PC-9 (cell line): ENCODE measurements at regions not wholly inside any gene's neighbourhood (a gene's known extent, or its start where the extent isn't known, plus 50 kb on each side); places are given as distances from the start of the nearest gene placed in this dataset.

Experiments
- BruUV-seq: library from RNA; stranded (reverse); fragments of 400-500 nt; replicated peaks from 2 replicates; lab custom pipeline; 2021; lab: Mats Ljungman, UMichigan
- CTCF ChIA-PET: fragments of 300-600 bp; sonication (Branson Sonifier 250); formaldehyde crosslinking; loops from one replicate; lab custom pipeline; 2022; ENCODE audit warnings: antibody characterized with exemption; lab: Charles Lee
- POLR2A ChIA-PET: fragments of 300-600 bp; sonication (Branson Sonifier 250); formaldehyde crosslinking; loops from one replicate; lab custom pipeline; 2022; ENCODE audit warnings: antibody characterized with exemption; ENCODE audit not compliant: unreplicated experiment; lab: Charles Lee
- DNase-seq, 2 experiments: peaks; one replicate each; pipeline versions ENCODE4 v3.0.0 to v3.0.0-alpha.2; 2015 to 2022; ENCODE audit warnings: mixed read lengths in 1 of 2
- H2AFZ ChIP-seq: fragments of 200-600 bp; sonication (generic); 2 replicates; pipeline ENCODE4 v1.8.1; 2017; ENCODE audit warnings: antibody characterized with exemption
- H3F3A ChIP-seq: fragments of 200-600 bp; sonication (generic); 2 replicates; pipeline ENCODE4 v1.8.1; 2017; ENCODE audit warnings: antibody characterized with exemption, mild to moderate bottlenecking, low read depth; ENCODE audit not compliant: insufficient read depth
- H3K27ac ChIP-seq: fragments of 200-600 bp; sonication (generic); 2 replicates; pipeline ENCODE4 v1.6.1; 2016; ENCODE audit warnings: mixed run types
- H3K27me3 ChIP-seq: fragments of 200-600 bp; sonication (generic); 2 replicates; pipeline ENCODE4 v1.6.1; 2016; ENCODE audit warnings: low read depth, mixed run types; ENCODE audit not compliant: insufficient read depth
- H3K36me3 ChIP-seq: fragments of 200-600 bp; sonication (generic); 2 replicates; pipeline ENCODE4 v1.6.1; 2016; ENCODE audit warnings: low read depth, mixed run types
- H3K4me1 ChIP-seq: fragments of 200-600 bp; sonication (generic); replicated peaks from 2 replicates; pipeline ENCODE4 v1.6.1; 2016; ENCODE audit warnings: mixed run types; ENCODE audit not compliant: insufficient read depth
- H3K4me2 ChIP-seq: fragments of 200-600 bp; sonication (generic); 2 replicates; pipeline ENCODE4 v1.6.1; 2017; ENCODE audit warnings: mixed run types
- H3K4me3 ChIP-seq: fragments of 200-600 bp; sonication (generic); 2 replicates; pipeline ENCODE4 v1.6.1; 2016; ENCODE audit warnings: mixed run types
- H3K79me2 ChIP-seq: fragments of 200-600 bp; sonication (generic); 2 replicates; pipeline ENCODE4 v1.6.1; 2017; ENCODE audit warnings: low read depth, mixed run types
- H3K9me2 ChIP-seq: fragments of 200-600 bp; sonication (generic); 2 replicates; pipeline ENCODE4 v1.8.1; 2017; ENCODE audit warnings: mild to moderate bottlenecking; ENCODE audit not compliant: insufficient read depth
- H3K9me3 ChIP-seq: fragments of 200-600 bp; sonication (generic); 2 replicates; pipeline ENCODE4 v1.8.1; 2016; ENCODE audit warnings: low read depth; ENCODE audit not compliant: insufficient read depth
- H4K20me1 ChIP-seq: fragments of 200-600 bp; sonication (generic); 2 replicates; pipeline ENCODE4 v1.8.1; 2017; ENCODE audit not compliant: insufficient read depth
- CTCF ChIP-seq: fragments of 200-600 bp; sonication (generic); conservative IDR thresholded peaks from 2 replicates; pipeline ENCODE4 v1.6.1; 2017; ENCODE audit warnings: mixed run types, antibody characterized with exemption, mild to moderate bottlenecking, moderate library complexity
- EZH2 ChIP-seq: fragments of 200-600 bp; sonication (generic); IDR thresholded peaks from 2 replicates; pipeline ENCODE4 v1.8.0; 2017; ENCODE audit warnings: antibody characterized with exemption, low read depth
- intact Hi-C: fragments of 100-400 bp; cut with micrococcal nuclease; formaldehyde crosslinking; loops from one replicate; pipeline ENCODE4 v1.10.0; 2022; ENCODE audit not compliant: unreplicated experiment

- Histone ChIP-seq H3K9me3 (no peaks in the 10 kb centered on the region), H3K4me2 (no peak overlapping the region), H4K20me1 (no peaks in the 10 kb centered on the region), H3K27me3 (no peaks in the 10 kb centered on the region), H3K79me2 (no peaks in the 10 kb centered on the region), H3K9me2 (no peaks in the 10 kb centered on the region), H3K36me3 (no peaks in the 10 kb centered on the region), H2AFZ (no peak overlapping the region), H3F3A (no peaks in the 10 kb centered on the region), H3K4me1 (no peaks in the 10 kb centered on the region), H3K27ac (no peak overlapping the region), H3K4me3 (no peak overlapping the region)
- CTCF ChIA-PET: no interaction called here
- DNase-seq: no peak
- no peak for TF ChIP-seq EZH2
- TF ChIP-seq CTCF: no peak
- intact Hi-C loops: no loop called here
- BruUV-seq: no TSS peak
- POLR2A ChIA-PET: no interaction called here
These were observed 201.8 kb upstream of the NDST4 start for GRCh38 chr4:115315182-115315581.

DNA sequence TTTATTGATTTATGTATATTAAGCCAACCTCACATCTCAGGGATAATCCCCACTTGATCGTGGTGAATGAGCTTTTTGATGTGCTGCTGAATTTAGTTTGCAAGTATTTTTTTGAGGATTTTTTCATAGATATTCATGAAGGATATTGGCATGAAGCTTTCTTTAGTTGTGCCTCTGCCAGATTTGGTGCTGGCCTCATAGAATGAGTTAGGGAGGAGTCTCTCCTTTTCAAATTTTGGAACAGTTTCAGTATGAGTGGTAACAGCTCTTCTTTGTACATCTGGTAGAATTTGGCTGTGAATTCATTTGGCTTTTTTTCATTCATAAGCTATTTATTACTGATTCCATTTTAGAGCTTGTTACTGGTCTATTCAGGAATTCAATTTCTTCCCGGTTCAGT, 197.2 kb upstream of the NDST4 start:
- no peaks in the 10 kb centered on the region for H3K36me3 ChIP-seq
- H2AFZ ChIP-seq: no peak overlapping the region
- H3K9me2 ChIP-seq: no peaks in the 10 kb centered on the region
- ChIA-PET CTCF (no interaction called here), POLR2A (no interaction called here)
- H3K27ac ChIP-seq: no peak overlapping the region
- no peaks in the 10 kb centered on the region for H3K27me3 ChIP-seq
- no peak overlapping the region for H3K4me2 ChIP-seq
- no peaks in the 10 kb centered on the region for H4K20me1 ChIP-seq
- no peaks in the 10 kb centered on the region for H3F3A ChIP-seq
- no peak for DNase-seq
- no peak for TF ChIP-seq EZH2
- TF ChIP-seq CTCF: no peak
- no peaks in the 10 kb centered on the region for H3K4me1 ChIP-seq
- no TSS peak for BruUV-seq
- no peak overlapping the region for H3K4me3 ChIP-seq
- intact Hi-C loops: no loop called here
- H3K79me2 ChIP-seq: no peaks in the 10 kb centered on the region
- H3K9me3 ChIP-seq: no peaks in the 10 kb centered on the region

DNA sequence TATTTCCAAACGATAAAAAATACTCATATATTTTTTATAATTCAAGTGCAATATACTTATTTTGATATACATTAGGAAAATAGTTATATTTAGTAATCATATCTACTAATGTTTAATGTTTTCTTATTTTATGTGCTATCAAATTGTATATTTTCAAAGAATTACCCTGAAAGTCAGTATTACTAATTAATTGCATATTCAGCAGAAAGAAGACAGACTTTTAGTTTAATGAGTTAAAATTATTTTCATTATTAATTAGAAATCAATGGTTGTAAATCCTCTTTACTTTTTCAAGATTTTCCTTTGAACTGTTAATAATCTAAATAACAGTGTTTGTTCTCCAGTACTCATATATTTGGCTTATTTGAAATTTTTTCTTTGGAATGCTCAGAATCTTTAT, 181.3 kb upstream of the NDST4 start:
- Histone ChIP-seq H3K27ac (no peak overlapping the region), H3K4me3 (no peak overlapping the region), H3K4me2 (no peak overlapping the region), H3F3A (no peaks in the 10 kb centered on the region), H3K4me1 (no peaks in the 10 kb centered on the region), H2AFZ (no peak overlapping the region), H3K36me3 (no peaks in the 10 kb centered on the region), H3K9me2 (no peaks in the 10 kb centered on the region), H3K9me3 (no peaks in the 10 kb centered on the region; the same call in 1 of the 2 replicates), H3K79me2 (no peaks in the 10 kb centered on the region), H4K20me1 (no peaks in the 10 kb centered on the region), H3K27me3 (no peaks in the 10 kb centered on the region)
- no TSS peak for BruUV-seq
- ChIA-PET CTCF (no interaction called here), POLR2A (no interaction called here)
- TF ChIP-seq CTCF (no peak), EZH2 (no peak)
- no peak for DNase-seq
- intact Hi-C loops: no loop called here
